ENCODE measurements at regions not wholly inside any gene's neighbourhood (a gene's known extent, or its start where the extent isn't known, plus 50 kb on each side); places are given as distances from the start of the nearest gene placed in this dataset.

- Histone ChIP-seq H4K20me1 (ENCODE audit: insufficient read depth, low read length) (no peaks in the 10 kb centered on the region), H3K4me1 (ENCODE audit: insufficient read depth, low read length, severe bottlenecking) (no peaks in the 10 kb centered on the region), H3K4me2 (ENCODE audit: low read length) (no peak overlapping the region), H3F3A (ENCODE audit: insufficient read depth, low read length) (no peaks in the 10 kb centered on the region), H3K79me2 (ENCODE audit: insufficient read depth, low read length) (no peaks in the 10 kb centered on the region), H3K9me3 (ENCODE audit: low read length) (no peaks in the 10 kb centered on the region), H3K4me3 (ENCODE audit: low read depth, low read length, poor library complexity, severe bottlenecking) (no peak overlapping the region), H3K9ac (ENCODE audit: low read length) (no peak overlapping the region), H2AFZ (ENCODE audit: low read length) (no peak overlapping the region), H3K36me3 (ENCODE audit: insufficient read depth, low read length) (no peaks in the 10 kb centered on the region), H3K9me2 (ENCODE audit: low read depth, low read length) (no peaks in the 10 kb centered on the region), H3K27me3 (ENCODE audit: insufficient read depth, low read length) (no peaks in the 10 kb centered on the region), H3K27ac (ENCODE audit: low read depth, low read length, poor library complexity, severe bottlenecking) (no peak overlapping the region)
- no peak for TF ChIP-seq EZH2 (IDR thresholded peaks at IDR 0.05; ENCODE audit: borderline replicate concordance, low read length)
Measured at GRCh38 chr2:198639580-198639979, 818.2 kb downstream of the SATB2 start.

- H3K9me2 ChIP-seq (ENCODE audit: low read depth, low read length) = no peaks in the 10 kb centered on the region
Measured at GRCh38 chr2:198638577-198638976, 819.2 kb downstream of the SATB2 start.

GRCh38 chr2:198630384-198630783, 826.0 kb downstream of the PLCL1 start:
- H3K27ac ChIP-seq (ENCODE audit: low read depth, low read length, poor library complexity, severe bottlenecking) = no peak overlapping the region
- H3K27me3 ChIP-seq (ENCODE audit: insufficient read depth, low read length) = no peaks in the 10 kb centered on the region
- no peaks in the 10 kb centered on the region for H3K9me2 ChIP-seq (ENCODE audit: low read depth, low read length)
- H3K9me3 ChIP-seq (ENCODE audit: low read length) = no peaks in the 10 kb centered on the region
- no peaks in the 10 kb centered on the region for H4K20me1 ChIP-seq (ENCODE audit: insufficient read depth, low read length)
- H3K9ac ChIP-seq (ENCODE audit: low read length) = no peak overlapping the region
- no peak overlapping the region for H2AFZ ChIP-seq (ENCODE audit: low read length)
- H3K4me1 ChIP-seq (ENCODE audit: insufficient read depth, low read length, severe bottlenecking) = no peaks in the 10 kb centered on the region
- no peak for TF ChIP-seq CTCF (IDR thresholded peaks at IDR 0.05; ENCODE audit: low read length)
- no peak for TF ChIP-seq EZH2 (IDR thresholded peaks at IDR 0.05; ENCODE audit: borderline replicate concordance, low read length)
- H3F3A ChIP-seq (ENCODE audit: insufficient read depth, low read length) = no peaks in the 10 kb centered on the region
- H3K4me3 ChIP-seq (ENCODE audit: low read depth, low read length, poor library complexity, severe bottlenecking) = no peak overlapping the region
- no peaks in the 10 kb centered on the region for H3K36me3 ChIP-seq (ENCODE audit: insufficient read depth, low read length)
- H3K4me2 ChIP-seq (ENCODE audit: low read length) = no peak overlapping the region
- H3K79me2 ChIP-seq (ENCODE audit: insufficient read depth, low read length) = no peaks in the 10 kb centered on the region

More at GRCh38 chr2:198638577-198638976, 819.2 kb downstream of the SATB2 start:
- Histone ChIP-seq H2AFZ (ENCODE audit: low read length) (no peak overlapping the region), H3K27ac (ENCODE audit: low read depth, low read length, poor library complexity, severe bottlenecking) (no peak overlapping the region), H3K4me1 (ENCODE audit: insufficient read depth, low read length, severe bottlenecking) (no peaks in the 10 kb centered on the region), H3K9me3 (ENCODE audit: low read length) (no peaks in the 10 kb centered on the region), H3K36me3 (ENCODE audit: insufficient read depth, low read length) (no peaks in the 10 kb centered on the region), H3K27me3 (ENCODE audit: insufficient read depth, low read length) (no peaks in the 10 kb centered on the region), H3K9ac (ENCODE audit: low read length) (no peak overlapping the region), H3F3A (ENCODE audit: insufficient read depth, low read length) (no peaks in the 10 kb centered on the region), H3K4me2 (ENCODE audit: low read length) (no peak overlapping the region), H3K79me2 (ENCODE audit: insufficient read depth, low read length) (no peaks in the 10 kb centered on the region), H4K20me1 (ENCODE audit: insufficient read depth, low read length) (no peaks in the 10 kb centered on the region), H3K4me3 (ENCODE audit: low read depth, low read length, poor library complexity, severe bottlenecking) (no peak overlapping the region)
- no peak for TF ChIP-seq EZH2 (IDR thresholded peaks at IDR 0.05; ENCODE audit: borderline replicate concordance, low read length)
- no peak for TF ChIP-seq CTCF (IDR thresholded peaks at IDR 0.05; ENCODE audit: low read length)

GRCh38 chr2:198628596-198628995, 824.2 kb downstream of the PLCL1 start:
- Histone ChIP-seq H3K9me3 (ENCODE audit: low read length) (no peaks in the 10 kb centered on the region), H3K27me3 (ENCODE audit: insufficient read depth, low read length) (no peaks in the 10 kb centered on the region), H3K79me2 (ENCODE audit: insufficient read depth, low read length) (no peaks in the 10 kb centered on the region), H3F3A (ENCODE audit: insufficient read depth, low read length) (no peaks in the 10 kb centered on the region), H3K9ac (ENCODE audit: low read length) (no peak overlapping the region), H3K4me3 (ENCODE audit: low read depth, low read length, poor library complexity, severe bottlenecking) (no peak overlapping the region), H4K20me1 (ENCODE audit: insufficient read depth, low read length) (no peaks in the 10 kb centered on the region), H3K9me2 (ENCODE audit: low read depth, low read length) (no peaks in the 10 kb centered on the region), H3K4me2 (ENCODE audit: low read length) (no peak overlapping the region), H3K36me3 (ENCODE audit: insufficient read depth, low read length) (no peaks in the 10 kb centered on the region), H2AFZ (ENCODE audit: low read length) (no peak overlapping the region), H3K27ac (ENCODE audit: low read depth, low read length, poor library complexity, severe bottlenecking) (no peak overlapping the region), H3K4me1 (ENCODE audit: insufficient read depth, low read length, severe bottlenecking) (no peaks in the 10 kb centered on the region)
- TF ChIP-seq CTCF (IDR thresholded peaks at IDR 0.05; ENCODE audit: low read length) = no peak

All from OCI-LY1 (cell line).